GF-D8 (cell line): ENCODE measurements at regions not wholly inside any gene's neighbourhood (a gene's known extent, or its start where the extent isn't known, plus 50 kb on each side); places are given as distances from the start of the nearest gene placed in this dataset.

Experiments
- DNase-seq: peaks from one replicate; lab custom pipeline; 2025; lab: John Stamatoyannopoulos, UW

- no peak for DNase-seq
These were observed 270.2 kb downstream of the TBX15 start for GRCh38 chr1:118717893-118718292.

GRCh38 chr1:118716775-118717174 lies 271.4 kb downstream of the TBX15 start:
- DNase-seq, result no peak

GRCh38 chr1:118711356-118711755 lies 276.8 kb downstream of the TBX15 start:
- DNase-seq, result no peak

GRCh38 chr1:118698911-118699310 lies 289.2 kb downstream of the TBX15 start:
- no peak for DNase-seq

- DNase-seq, result no peak
These were observed 296.0 kb downstream of the TBX15 start for GRCh38 chr1:118692143-118692542.

- DNase-seq, result no peak
These were observed 299.3 kb downstream of the TBX15 start for GRCh38 chr1:118688891-118689290.

- no peak for DNase-seq
These were observed 326.3 kb downstream of the TBX15 start for GRCh38 chr1:118661769-118662320.

- no peak for DNase-seq
These were observed 327.4 kb downstream of the TBX15 start for GRCh38 chr1:118660769-118661168.

- no peak for DNase-seq
These were observed 328.5 kb downstream of the TBX15 start for GRCh38 chr1:118659646-118660045.

- no peak for DNase-seq
These were observed 337.9 kb downstream of the TBX15 start for GRCh38 chr1:118650107-118650807.

GRCh38 chr1:118649369-118650106 lies 338.6 kb downstream of the TBX15 start:
- DNase-seq, result no peak

GRCh38 chr1:118636004-118636403 lies 352.1 kb downstream of the TBX15 start:
- no peak for DNase-seq

GRCh38 chr1:118627435-118627834 lies 360.7 kb downstream of the TBX15 start:
- no peak for DNase-seq

- DNase-seq, result no peak
These were observed 366.3 kb downstream of the TBX15 start for GRCh38 chr1:118621839-118622238.

- no peak for DNase-seq
These were observed 369.4 kb downstream of the TBX15 start for GRCh38 chr1:118618618-118619340.

GRCh38 chr1:118617916-118618315 lies 370.2 kb downstream of the TBX15 start:
- no peak for DNase-seq

- DNase-seq, result no peak
These were observed 373.1 kb downstream of the TBX15 start for GRCh38 chr1:118615066-118615465.

- no peak for DNase-seq
These were observed 398.8 kb downstream of the TBX15 start for GRCh38 chr1:118589238-118589846.

GRCh38 chr1:118588566-118588965 lies 399.6 kb downstream of the TBX15 start:
- DNase-seq, result no peak

- DNase-seq, result no peak
These were observed 393.2 kb upstream of the SPAG17 start for GRCh38 chr1:118578276-118578675.

- DNase-seq, result no peak
These were observed 390.0 kb upstream of the SPAG17 start for GRCh38 chr1:118575060-118575459.
